GM12875 (cell line): ENCODE measurements at regions not wholly inside any gene's neighbourhood (a gene's known extent, or its start where the extent isn't known, plus 50 kb on each side); places are given as distances from the start of the nearest gene placed in this dataset.

Experiments used
- H3K4me3 ChIP-seq: one replicate; pipeline ENCODE4 v1.5.1; 2011; ENCODE audit warnings: low read depth, low read length, control low read depth
- TF ChIP-seq, protein P1 (sequence below): IDR thresholded peaks from 2 replicates; pipeline ENCODE4 v1.5.1; 2011; ENCODE audit warnings: low read depth, mild to moderate bottlenecking, control low read depth, inconsistent platforms, low read length, moderate library complexity, borderline replicate concordance; ENCODE audit not compliant: insufficient read depth

DNA sequence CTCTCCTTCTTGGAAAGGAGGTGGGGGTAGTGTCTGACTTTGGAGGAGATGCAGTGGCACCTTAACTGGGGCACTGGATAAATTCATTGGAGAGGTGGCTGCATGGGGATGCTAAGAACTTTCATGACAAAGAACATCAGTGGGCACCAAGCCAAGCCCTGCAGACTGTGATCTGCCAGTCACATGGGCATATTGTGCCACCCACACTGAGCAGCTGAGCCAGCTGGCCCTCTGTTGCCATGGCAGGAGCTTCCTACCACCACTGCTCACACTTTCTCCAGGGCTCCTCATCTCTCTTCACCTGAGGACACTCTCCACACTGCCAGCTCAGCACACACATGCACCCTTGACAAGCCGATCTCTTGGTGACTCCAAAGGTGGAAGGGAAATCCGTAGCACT is 715.6 kb downstream of the QKI start:
- TF ChIP-seq, protein P1, sequence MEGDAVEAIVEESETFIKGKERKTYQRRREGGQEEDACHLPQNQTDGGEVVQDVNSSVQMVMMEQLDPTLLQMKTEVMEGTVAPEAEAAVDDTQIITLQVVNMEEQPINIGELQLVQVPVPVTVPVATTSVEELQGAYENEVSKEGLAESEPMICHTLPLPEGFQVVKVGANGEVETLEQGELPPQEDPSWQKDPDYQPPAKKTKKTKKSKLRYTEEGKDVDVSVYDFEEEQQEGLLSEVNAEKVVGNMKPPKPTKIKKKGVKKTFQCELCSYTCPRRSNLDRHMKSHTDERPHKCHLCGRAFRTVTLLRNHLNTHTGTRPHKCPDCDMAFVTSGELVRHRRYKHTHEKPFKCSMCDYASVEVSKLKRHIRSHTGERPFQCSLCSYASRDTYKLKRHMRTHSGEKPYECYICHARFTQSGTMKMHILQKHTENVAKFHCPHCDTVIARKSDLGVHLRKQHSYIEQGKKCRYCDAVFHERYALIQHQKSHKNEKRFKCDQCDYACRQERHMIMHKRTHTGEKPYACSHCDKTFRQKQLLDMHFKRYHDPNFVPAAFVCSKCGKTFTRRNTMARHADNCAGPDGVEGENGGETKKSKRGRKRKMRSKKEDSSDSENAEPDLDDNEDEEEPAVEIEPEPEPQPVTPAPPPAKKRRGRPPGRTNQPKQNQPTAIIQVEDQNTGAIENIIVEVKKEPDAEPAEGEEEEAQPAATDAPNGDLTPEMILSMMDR = no peak

DNA sequence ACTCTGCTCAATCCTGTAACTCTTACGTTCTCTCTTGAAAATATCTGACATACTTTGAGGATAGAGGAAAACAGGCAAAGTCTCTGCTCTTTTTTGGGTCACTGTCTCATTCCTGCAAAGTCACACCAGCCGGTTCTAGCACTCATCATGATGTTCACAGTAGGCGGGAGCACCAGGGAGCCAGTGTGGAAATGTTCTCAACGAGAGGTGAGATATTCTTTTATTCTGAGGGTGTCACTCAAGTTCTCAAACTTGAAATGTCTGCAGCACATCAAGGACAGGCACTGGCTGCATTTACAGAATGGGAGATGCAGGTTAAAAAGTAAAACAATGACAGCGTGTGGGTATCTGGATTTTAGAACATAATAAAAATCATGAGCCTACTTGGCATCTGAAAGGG is 714.7 kb downstream of the QKI start:
- TF ChIP-seq, protein P1 = no peak
- H3K4me3 ChIP-seq = no peak overlapping the region

More for the DNA sequence above, 715.6 kb downstream of the QKI start:
- H3K4me3 ChIP-seq = no peak overlapping the region

DNA sequence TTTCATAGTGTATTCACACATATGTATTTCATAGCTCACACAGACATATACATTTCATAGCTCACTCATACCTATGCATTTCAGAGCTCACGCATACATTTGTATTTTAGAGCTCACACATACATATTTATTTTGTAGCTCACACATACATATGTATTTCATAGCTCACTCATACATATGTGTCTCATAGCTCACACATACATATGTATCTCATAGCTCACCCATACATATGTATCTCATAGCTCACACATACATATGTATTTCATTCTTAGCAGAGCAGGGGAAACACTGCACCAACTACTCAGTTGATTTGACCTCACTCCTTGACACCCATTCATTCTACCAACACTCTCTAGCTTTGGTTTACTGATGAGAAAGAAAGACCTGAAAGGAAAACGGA is 713.6 kb downstream of the QKI start:
- H3K4me3 ChIP-seq = no peak overlapping the region
- TF ChIP-seq, protein P1 = no peak

DNA sequence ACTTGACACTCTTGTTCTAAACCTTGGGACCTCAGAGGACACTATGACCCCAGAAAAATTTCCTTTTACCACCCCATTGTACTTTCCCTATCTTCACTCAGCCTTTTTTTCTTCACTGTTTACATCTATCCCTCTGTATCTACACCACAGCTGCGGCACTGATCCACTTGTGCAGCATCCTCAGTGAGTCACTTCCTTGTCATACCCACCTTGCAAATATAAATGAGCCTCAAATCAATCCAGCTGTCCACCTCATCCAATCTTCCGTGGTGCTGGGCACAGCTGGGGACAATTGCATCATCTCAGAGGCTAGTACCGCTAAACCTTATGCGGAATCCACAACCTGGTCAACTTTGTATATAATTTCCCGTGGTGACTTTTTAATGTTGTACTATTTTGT is 710.5 kb downstream of the QKI start:
- H3K4me3 ChIP-seq = no peak overlapping the region
- TF ChIP-seq, protein P1 = no peak

DNA sequence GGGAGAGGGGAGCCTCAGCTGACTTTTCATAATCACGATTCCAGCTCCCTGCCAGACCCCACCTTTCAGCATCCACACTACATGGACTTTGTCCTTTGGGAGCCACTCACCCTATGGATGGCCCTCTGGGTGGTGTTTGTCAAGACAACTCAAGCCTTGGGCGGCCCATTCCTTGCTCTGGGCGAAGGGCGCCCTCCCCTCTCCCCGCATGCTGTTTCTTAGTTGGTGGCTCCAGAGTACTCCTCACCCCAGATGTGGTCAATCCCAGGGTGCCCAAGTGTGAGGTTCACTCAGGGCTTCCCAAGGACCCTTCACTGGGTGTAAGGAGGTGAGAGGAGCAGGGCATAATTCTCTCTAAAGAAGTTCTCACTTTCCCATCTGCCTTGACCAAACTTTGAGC is 710.0 kb downstream of the QKI start:
- no peak overlapping the region for H3K4me3 ChIP-seq
- TF ChIP-seq, protein P1 = no peak

DNA sequence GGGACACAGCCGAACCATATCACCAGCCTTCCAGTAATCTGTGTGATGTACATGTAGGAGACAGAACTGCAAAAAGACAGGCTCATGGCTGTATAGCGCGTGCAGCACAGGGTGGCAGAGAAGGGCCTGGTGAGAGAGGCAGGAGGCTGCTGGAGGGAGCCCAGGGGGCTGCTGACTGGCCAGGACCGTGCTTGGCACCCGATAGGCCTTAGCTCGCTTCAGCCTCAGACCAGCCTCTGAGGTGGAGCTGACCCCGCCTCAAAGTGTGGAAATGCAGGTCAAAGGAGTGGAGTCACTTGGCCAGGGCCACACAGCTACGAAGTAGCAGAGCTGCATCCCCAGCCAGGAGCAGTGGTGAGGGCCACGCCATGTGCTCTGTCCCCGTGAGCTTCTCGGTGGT is 707.6 kb downstream of the QKI start:
- no peak overlapping the region for H3K4me3 ChIP-seq
- TF ChIP-seq, protein P1 = no peak

DNA sequence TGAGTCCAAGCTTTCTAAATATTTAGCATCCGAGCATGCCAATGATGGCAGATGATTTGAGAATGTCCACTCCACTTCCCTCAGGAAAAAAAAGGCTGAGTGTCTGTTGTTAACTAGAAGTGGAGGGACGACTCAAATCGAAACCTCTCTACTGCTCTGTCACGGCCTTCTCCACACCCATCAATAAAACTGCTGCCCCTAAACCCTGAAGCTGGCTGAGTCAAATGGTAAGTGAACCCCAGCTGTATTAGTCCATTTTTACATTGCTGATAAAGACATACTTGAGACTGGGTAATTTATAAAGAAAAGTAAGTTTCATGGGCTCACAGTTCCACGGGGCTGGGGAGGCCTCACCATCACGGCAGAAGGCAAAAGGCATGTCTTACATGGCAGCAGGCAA is 707.0 kb downstream of the QKI start:
- H3K4me3 ChIP-seq = no peak overlapping the region
- TF ChIP-seq, protein P1 = no peak
